ENCODE measurements at regions not wholly inside any gene's neighbourhood (a gene's known extent, or its start where the extent isn't known, plus 50 kb on each side); places are given as distances from the start of the nearest gene placed in this dataset.
"Not testable (repeated sequence)": the region's sequence is repeated elsewhere in the genome, so short reads cannot be mapped to it uniquely, and the experiment has no call there.

DNA sequence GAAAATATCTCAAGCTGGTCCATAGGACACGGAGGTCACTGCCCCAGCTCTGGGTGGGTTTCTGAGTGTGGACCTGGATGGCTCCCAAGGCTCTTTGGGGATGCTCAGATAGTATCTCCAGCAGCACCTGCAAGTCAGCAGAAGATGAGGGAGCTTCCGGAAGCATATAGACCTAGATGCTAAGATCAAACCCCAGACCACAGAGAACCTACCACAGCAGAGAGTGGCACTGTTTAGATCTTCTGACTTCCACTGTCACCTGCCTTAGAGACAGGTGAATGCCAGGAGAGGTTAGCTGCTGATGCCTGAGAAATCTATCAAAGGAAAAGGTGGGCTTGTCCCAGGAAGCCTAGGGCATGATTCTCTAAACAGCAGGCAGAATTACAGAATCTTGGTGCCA is 105.7 kb upstream of the TRPM1 start:
- WGBS, 3 donors, result 83 to 97% (median 92%) methylated on average over 2 of the region's 2 CpGs
- TF ChIP-seq, protein P1, sequence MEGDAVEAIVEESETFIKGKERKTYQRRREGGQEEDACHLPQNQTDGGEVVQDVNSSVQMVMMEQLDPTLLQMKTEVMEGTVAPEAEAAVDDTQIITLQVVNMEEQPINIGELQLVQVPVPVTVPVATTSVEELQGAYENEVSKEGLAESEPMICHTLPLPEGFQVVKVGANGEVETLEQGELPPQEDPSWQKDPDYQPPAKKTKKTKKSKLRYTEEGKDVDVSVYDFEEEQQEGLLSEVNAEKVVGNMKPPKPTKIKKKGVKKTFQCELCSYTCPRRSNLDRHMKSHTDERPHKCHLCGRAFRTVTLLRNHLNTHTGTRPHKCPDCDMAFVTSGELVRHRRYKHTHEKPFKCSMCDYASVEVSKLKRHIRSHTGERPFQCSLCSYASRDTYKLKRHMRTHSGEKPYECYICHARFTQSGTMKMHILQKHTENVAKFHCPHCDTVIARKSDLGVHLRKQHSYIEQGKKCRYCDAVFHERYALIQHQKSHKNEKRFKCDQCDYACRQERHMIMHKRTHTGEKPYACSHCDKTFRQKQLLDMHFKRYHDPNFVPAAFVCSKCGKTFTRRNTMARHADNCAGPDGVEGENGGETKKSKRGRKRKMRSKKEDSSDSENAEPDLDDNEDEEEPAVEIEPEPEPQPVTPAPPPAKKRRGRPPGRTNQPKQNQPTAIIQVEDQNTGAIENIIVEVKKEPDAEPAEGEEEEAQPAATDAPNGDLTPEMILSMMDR (IDR thresholded peaks at IDR 0.05), result no peak
- TF ChIP-seq POLR2A (IDR thresholded peaks at IDR 0.05) (no peak), EP300 (IDR thresholded peaks at IDR 0.05) (no peak)
- Histone ChIP-seq H3K4me3 (no peak overlapping the region), H3K27ac (no peak overlapping the region), H3K36me3 (no peaks in the 10 kb centered on the region), H3K27me3 (no peaks in the 10 kb centered on the region), H3K9me3 (no peaks in the 10 kb centered on the region), H3K4me1 (ENCODE audit: insufficient read depth) (no peaks in the 10 kb centered on the region)
- intact Hi-C loops (cut with DNase I), result loop anchor here in 2 of 4 donors (10.0 kb wide), 1 partner anchor 278 kb away; no protein-coding TSS in a partner anchor
- DNase-seq, result no peak

DNA sequence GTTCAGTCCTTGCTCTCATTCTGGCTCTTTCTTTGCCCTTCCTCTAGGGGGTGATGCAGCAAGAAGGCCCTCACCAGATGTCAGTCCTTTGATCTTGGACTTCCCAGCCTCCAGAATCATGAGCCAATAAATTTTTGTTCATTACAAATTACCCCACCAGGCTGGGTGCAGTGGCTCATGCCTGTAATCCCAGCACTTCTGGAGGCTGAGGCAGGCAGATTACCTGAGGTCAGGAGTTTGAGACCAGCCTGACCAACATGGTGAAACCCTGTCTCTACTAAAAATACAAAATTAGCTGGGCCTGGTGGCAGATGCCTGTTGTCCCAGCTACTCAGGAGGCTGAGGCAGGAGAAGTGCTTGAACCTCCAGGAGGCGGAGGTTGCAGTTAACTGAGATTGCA is 106.3 kb upstream of the TRPM1 start:
- not testable (repeated sequence) for DNase-seq; H3K36me3 ChIP-seq; H3K27ac ChIP-seq; H3K4me1 ChIP-seq (ENCODE audit: insufficient read depth); H3K9me3 ChIP-seq; H3K27me3 ChIP-seq; H3K4me3 ChIP-seq
- intact Hi-C loops (cut with DNase I), result loop anchor here in 2 of 4 donors (10.0 kb wide), 1 partner anchor 277 kb away; no protein-coding TSS in a partner anchor
- 83 to 96% (median 96%) methylated on average over 1 of the region's 1 CpG for WGBS, 3 donors

GRCh38 chr15:31208817-31209216 is 107.3 kb upstream of the TRPM1 start:
- TF ChIP-seq POLR2A (IDR thresholded peaks at IDR 0.05), result no peak
- TF ChIP-seq, protein P1 (IDR thresholded peaks at IDR 0.05), result no peak
- TF ChIP-seq EP300 (IDR thresholded peaks at IDR 0.05), result no peak
- no peak for DNase-seq
- Histone ChIP-seq H3K9me3 (no peaks in the 10 kb centered on the region), H3K36me3 (no peaks in the 10 kb centered on the region), H3K27me3 (no peaks in the 10 kb centered on the region), H3K4me3 (no peak overlapping the region), H3K27ac (no peak overlapping the region), H3K4me1 (ENCODE audit: insufficient read depth) (no peaks in the 10 kb centered on the region)
- 44 to 61% (median 59%) methylated on average over 3 of the region's 3 CpGs for WGBS, 3 donors
- intact Hi-C loops (cut with DNase I), result loop anchor here in 2 of 4 donors (10.0 kb wide), 1 partner anchor 276 kb away; no protein-coding TSS in a partner anchor

DNA sequence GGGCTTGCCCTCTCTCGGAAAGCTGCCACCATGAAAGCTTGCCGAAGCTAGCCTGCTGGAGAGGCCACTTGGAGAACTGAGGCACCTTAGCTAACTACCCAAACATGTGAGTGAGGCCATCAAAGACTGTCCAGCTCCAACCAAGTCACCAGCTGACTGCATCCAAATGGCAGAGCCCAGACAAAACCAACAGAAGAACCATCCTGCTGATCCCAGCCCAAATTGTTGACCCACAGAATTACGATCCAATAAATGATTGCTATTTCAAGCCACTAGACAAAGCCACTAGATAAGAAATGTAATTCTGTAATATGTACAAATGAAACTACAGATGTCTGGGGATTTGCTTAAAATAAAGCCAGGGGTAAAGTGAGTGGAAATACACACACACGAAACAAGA is 109.8 kb upstream of the TRPM1 start:
- Histone ChIP-seq H3K36me3 (no peaks in the 10 kb centered on the region), H3K27ac (no peak overlapping the region), H3K27me3 (no peaks in the 10 kb centered on the region), H3K9me3 (no peaks in the 10 kb centered on the region), H3K4me1 (ENCODE audit: insufficient read depth) (peaks cover 5% of the 10 kb centered on the region), H3K4me3 (no peak overlapping the region)
- intact Hi-C loops (cut with DNase I), result loop anchor here in 1 of 4 donors (10.0 kb wide), 1 partner anchor 143 kb away; no protein-coding TSS in a partner anchor
- no peak for DNase-seq
- WGBS, 3 donors, result 92 to 97% (median 96%) methylated on average over 4 of the region's 4 CpGs
- TF ChIP-seq, protein P1 (IDR thresholded peaks at IDR 0.05), result no peak
- TF ChIP-seq POLR2A (IDR thresholded peaks at IDR 0.05) (no peak), EP300 (IDR thresholded peaks at IDR 0.05) (no peak)

- Histone ChIP-seq H3K4me3 (no peak overlapping the region), H3K27ac (no peak overlapping the region), H3K36me3 (no peaks in the 10 kb centered on the region), H3K27me3 (no peaks in the 10 kb centered on the region), H3K4me1 (ENCODE audit: insufficient read depth) (peaks cover 8% of the 10 kb centered on the region), H3K9me3 (no peaks in the 10 kb centered on the region)
- intact Hi-C loops (cut with DNase I), result loop anchor here in 1 of 4 donors (10.0 kb wide), 1 partner anchor 142 kb away; no protein-coding TSS in a partner anchor
- WGBS, 3 donors, result 64 to 70% (median 69%) methylated on average over 10 of the region's 10 CpGs
- TF ChIP-seq, protein P1 (IDR thresholded peaks at IDR 0.05), result no peak
- no peak for TF ChIP-seq POLR2A (IDR thresholded peaks at IDR 0.05)
- TF ChIP-seq EP300 (IDR thresholded peaks at IDR 0.05), result no peak
- DNase-seq, result no peak
Measured at GRCh38 chr15:31212326-31213080, 111.0 kb upstream of the TRPM1 start.

All from ovary (tissue), 7 donors.